Tibial nerve (tissue), 4 donors: ENCODE measurements at regions not wholly inside any gene's neighbourhood (a gene's known extent, or its start where the extent isn't known, plus 50 kb on each side); places are given as distances from the start of the nearest gene placed in this dataset.

ENCODE experiments used
- CTCF ChIP-seq, 5 experiments: fragments of 200-600 bp in 3 of 5; fragments of 450-650 bp in 2 of 5; sonication (generic) in 3 of 5; IDR thresholded peaks; one replicate each; pipeline ENCODE4 v1.5.1; 2016 to 2019; ENCODE audit warnings: antibody characterized with exemption in 5 of 5, mild to moderate bottlenecking in 3 of 5, moderate library complexity in 2 of 5
- EP300 ChIP-seq, 2 donors: sonication (generic); formaldehyde crosslinking; IDR thresholded peaks; one replicate each; pipeline ENCODE4 v1.6.1; 2017; ENCODE audit warnings: antibody characterized with exemption in 2 of 2, mild to moderate bottlenecking in 1 of 2
- POLR2A ChIP-seq, 2 donors: fragments of 450-650 bp; IDR thresholded peaks; one replicate each; pipeline ENCODE4 v1.6.1; 2017; ENCODE audit warnings: antibody characterized with exemption in 2 of 2, mild to moderate bottlenecking in 2 of 2, moderate library complexity in 2 of 2

- TF ChIP-seq CTCF (IDR thresholded peaks at IDR 0.05): no peak
- no peak for TF ChIP-seq POLR2A (IDR thresholded peaks at IDR 0.05)
- TF ChIP-seq EP300 (IDR thresholded peaks at IDR 0.05): no peak
Measured at GRCh38 chr3:3305841-3306240, 126.3 kb upstream of the CRBN start.
